ENCODE measurements at regions not wholly inside any gene's neighbourhood (a gene's known extent, or its start where the extent isn't known, plus 50 kb on each side); places are given as distances from the start of the nearest gene placed in this dataset.

- peak; percentile 48 for DNase-seq
Observed at GRCh38 chr2:238963161-238963970, 115.5 kb downstream of the TWIST2 start.

- DNase-seq = no peak
Observed at GRCh38 chr2:238963971-238964328, 116.1 kb downstream of the TWIST2 start.

GRCh38 chr2:238964544-238965067 lies 116.7 kb downstream of the TWIST2 start:
- no peak for DNase-seq

GRCh38 chr2:238965371-238966071 lies 117.6 kb downstream of the TWIST2 start:
- DNase-seq = no peak

GRCh38 chr2:238966072-238966937 lies 118.4 kb downstream of the TWIST2 start:
- no peak for DNase-seq

GRCh38 chr2:238967031-238967977 lies 119.4 kb downstream of the TWIST2 start:
- DNase-seq = no peak

- DNase-seq = no peak
Observed at GRCh38 chr2:238967978-238968360, 120.1 kb downstream of the TWIST2 start.

GRCh38 chr2:238968616-238969384 lies 120.9 kb downstream of the TWIST2 start:
- DNase-seq = no peak

GRCh38 chr2:238969857-238970256 lies 122.0 kb downstream of the TWIST2 start:
- DNase-seq = no peak

- peak; percentile 52 for DNase-seq
Observed at GRCh38 chr2:238970553-238971081, 122.7 kb downstream of the TWIST2 start.

- DNase-seq = no peak
Observed at GRCh38 chr2:238971318-238972145, 123.6 kb downstream of the TWIST2 start.

- DNase-seq = no peak
Observed at GRCh38 chr2:238972146-238972445, 124.2 kb downstream of the TWIST2 start.

- DNase-seq = peak; percentile 47
Observed at GRCh38 chr2:238973038-238973739, 125.3 kb downstream of the TWIST2 start.

GRCh38 chr2:238974081-238974480 lies 126.2 kb downstream of the TWIST2 start:
- DNase-seq = peak; percentile 48

GRCh38 chr2:238974501-238975166 lies 126.7 kb downstream of the TWIST2 start:
- DNase-seq = peak; percentile 87

- no peak for DNase-seq
Observed at GRCh38 chr2:238975408-238975807, 127.5 kb downstream of the TWIST2 start.

GRCh38 chr2:238978497-238978896 lies 130.6 kb downstream of the TWIST2 start:
- DNase-seq = no peak

- DNase-seq = no peak
Observed at GRCh38 chr2:238979636-238980035, 131.8 kb downstream of the TWIST2 start.

Measured in fibroblast of skin of abdomen (primary cell).